GM23248 (cell line): ENCODE measurements at regions not wholly inside any gene's neighbourhood (a gene's known extent, or its start where the extent isn't known, plus 50 kb on each side); places are given as distances from the start of the nearest gene placed in this dataset.

Source experiments
- EZH2 ChIP-seq: fragments of 200-600 bp; sonication (generic); IDR thresholded peaks from 2 replicates; pipeline ENCODE4 v1.6.1; 2018; ENCODE audit warnings: antibody characterized with exemption, mild to moderate bottlenecking; ENCODE audit not compliant: insufficient read depth, poor library complexity, severe bottlenecking
- EZH2phosphoT487 ChIP-seq: fragments of 200-600 bp; sonication (generic); IDR thresholded peaks from 2 replicates; pipeline ENCODE4 v1.6.1; 2018; ENCODE audit warnings: antibody characterized with exemption, moderate library complexity, mild to moderate bottlenecking, low read depth; ENCODE audit not compliant: insufficient read depth

DNA sequence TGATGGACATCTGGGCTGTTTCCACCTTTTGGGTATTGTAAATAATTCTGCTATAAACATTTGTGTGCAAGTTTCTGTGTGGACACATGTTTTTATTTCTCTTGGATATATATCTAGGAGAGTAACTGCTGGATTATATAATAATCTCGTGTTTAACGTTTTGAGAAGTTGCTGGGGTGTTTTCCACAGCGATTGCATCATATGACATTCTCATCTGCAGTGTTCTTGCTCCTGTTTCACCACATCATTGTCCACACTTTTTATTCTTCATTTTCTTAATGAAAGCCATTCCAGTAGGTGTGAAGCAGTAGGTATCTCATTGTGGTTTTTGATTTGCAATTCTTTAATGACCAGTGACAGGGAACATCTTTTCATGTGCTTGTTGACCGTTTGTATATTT, 56.9 kb upstream of the ALKAL2 start:
- no peak for TF ChIP-seq EZH2
- TF ChIP-seq EZH2phosphoT487: no peak
